IPS DF 6.9 (cell line): ENCODE measurements at regions not wholly inside any gene's neighbourhood (a gene's known extent, or its start where the extent isn't known, plus 50 kb on each side); places are given as distances from the start of the nearest gene placed in this dataset.

Experiments used
- DNase-seq: peaks from one replicate; pipeline ENCODE4 v3.0.0-alpha.2; 2013; ENCODE audit warnings: low read depth, low spot score
- H3K27ac ChIP-seq: one replicate; pipeline ENCODE4 v1.5.1; 2013; ENCODE audit warnings: low read length, control low read depth
- H3K27me3 ChIP-seq: 2 replicates; pipeline ENCODE4 v1.6.1; 2013; ENCODE audit warnings: mild to moderate bottlenecking, low read length; ENCODE audit not compliant: control insufficient read depth, insufficient read depth
- H3K36me3 ChIP-seq: 2 replicates; pipeline ENCODE4 v1.6.1; 2013; ENCODE audit warnings: low read length; ENCODE audit not compliant: control insufficient read depth, insufficient read depth
- H3K4me1 ChIP-seq: 2 replicates; pipeline ENCODE4 v1.6.1; 2013; ENCODE audit warnings: low read length; ENCODE audit not compliant: control insufficient read depth, insufficient read depth
- H3K4me3 ChIP-seq: 2 replicates; pipeline ENCODE4 v1.5.1; 2013; ENCODE audit warnings: mild to moderate bottlenecking, low read length
- H3K9me3 ChIP-seq: 2 replicates; pipeline ENCODE4 v1.6.1; 2013; ENCODE audit warnings: low read length, inconsistent platforms; ENCODE audit not compliant: control insufficient read depth, insufficient read depth
- WGBS: extraction: QIAGEN DNeasy Blood & Tissue Kit; methylation state at CpG from one replicate; pipeline ENCODE4 v1.1.7; 2013; ENCODE audit warnings: mixed read lengths, missing lambda C conversion rate; ENCODE audit not compliant: insufficient read length, insufficient coverage; 5-methylcytosine and 5-hydroxymethylcytosine counted together

- no peaks in the 10 kb centered on the region for H3K4me1 ChIP-seq
- H3K27me3 ChIP-seq: no peaks in the 10 kb centered on the region; the same call in 1 of the 2 replicates
- no CpG with 5 or more reads among the region's 3 CpGs for WGBS
- H3K36me3 ChIP-seq: no peaks in the 10 kb centered on the region
- H3K9me3 ChIP-seq: no peaks in the 10 kb centered on the region
- H3K27ac ChIP-seq: no peak overlapping the region
- H3K4me3 ChIP-seq: no peak overlapping the region
- no peak for DNase-seq
These were observed 392.6 kb upstream of the ATP5MC3 start for GRCh38 chr2:175574069-175574468.

DNA sequence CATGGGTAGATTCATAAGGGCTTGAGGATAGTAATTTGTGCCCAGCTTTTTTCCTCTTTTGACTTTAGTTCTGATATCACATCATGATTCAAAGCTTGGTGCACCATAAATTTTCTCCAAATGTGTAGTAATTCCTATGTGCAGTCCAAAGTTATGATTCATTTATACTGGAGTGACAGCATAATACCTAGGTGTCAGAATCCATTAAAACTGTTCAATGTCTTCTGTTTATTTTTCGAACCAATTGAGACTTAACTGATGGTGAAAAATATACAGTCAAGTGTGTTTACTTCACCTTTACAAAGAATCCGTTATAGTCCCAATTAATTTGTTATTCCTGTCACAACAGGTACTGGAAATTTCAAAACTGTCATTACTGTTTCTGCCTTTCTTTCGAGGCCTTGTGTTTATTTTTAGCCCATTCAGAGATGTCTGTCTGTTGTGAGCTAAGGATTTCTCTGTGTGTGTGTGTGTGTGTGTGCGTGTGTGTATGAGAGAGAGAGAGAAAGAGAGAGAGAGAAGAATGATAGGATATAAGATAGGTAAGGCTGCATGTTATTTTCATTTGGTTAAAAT is 389.7 kb upstream of the ATP5MC3 start:
- DNase-seq: no peak
- no peaks in the 10 kb centered on the region for H3K36me3 ChIP-seq
- H3K27me3 ChIP-seq: no peaks in the 10 kb centered on the region; the same call in 1 of the 2 replicates
- no peak overlapping the region for H3K27ac ChIP-seq
- H3K4me3 ChIP-seq: no peak overlapping the region
- whole genome bisulfite sequencing: 100% methylated on average over 1 of the region's 4 CpGs
- no peaks in the 10 kb centered on the region for H3K9me3 ChIP-seq
- no peaks in the 10 kb centered on the region for H3K4me1 ChIP-seq

DNA sequence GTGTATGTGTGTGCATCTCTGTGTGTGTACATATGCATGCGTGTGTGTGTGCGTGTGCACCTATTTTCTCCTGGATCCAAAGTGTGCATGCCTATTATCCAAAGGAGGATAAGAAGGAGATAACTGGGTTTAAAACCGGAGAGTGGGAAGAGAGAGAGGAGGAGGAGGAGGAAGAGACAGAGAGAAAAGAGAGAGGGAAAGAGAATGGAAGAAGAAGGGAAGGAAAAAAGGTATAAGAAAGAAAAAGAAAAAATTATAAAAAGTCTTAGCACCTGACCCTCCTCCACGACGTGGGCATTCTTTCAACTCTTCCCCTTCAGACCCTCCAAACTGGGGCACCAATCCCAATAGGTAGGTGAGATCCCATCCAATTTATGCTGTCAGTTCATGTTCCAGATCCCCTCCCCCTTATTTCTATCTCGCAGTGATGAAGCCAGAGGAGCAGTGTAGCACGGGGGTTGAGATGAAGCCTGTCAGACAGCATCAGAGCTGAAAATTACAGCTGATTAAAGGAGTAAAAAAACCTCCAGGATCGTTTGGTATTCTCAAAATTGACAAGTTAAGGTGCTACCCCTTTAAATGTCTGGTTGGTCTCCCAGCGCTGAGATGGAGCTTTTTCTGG is 386.7 kb upstream of the ATP5MC3 start:
- Histone ChIP-seq H3K4me1 (no peaks in the 10 kb centered on the region), H3K9me3 (no peaks in the 10 kb centered on the region), H3K27ac (no peak overlapping the region), H3K36me3 (no peaks in the 10 kb centered on the region), H3K27me3 (no peaks in the 10 kb centered on the region; the same call in 1 of the 2 replicates), H3K4me3 (no peak overlapping the region)
- no peak for DNase-seq
- no CpG with 5 or more reads among the region's 9 CpGs for WGBS

- Histone ChIP-seq H3K4me1 (no peaks in the 10 kb centered on the region), H3K27me3 (no peaks in the 10 kb centered on the region; the same call in 1 of the 2 replicates), H3K27ac (no peak overlapping the region), H3K4me3 (no peak overlapping the region), H3K9me3 (no peaks in the 10 kb centered on the region), H3K36me3 (no peaks in the 10 kb centered on the region)
- DNase-seq: no peak
- WGBS: no CpG with 5 or more reads among the region's 4 CpGs
These were observed 386.0 kb upstream of the ATP5MC3 start for GRCh38 chr2:175567435-175568061.

- Histone ChIP-seq H3K36me3 (no peaks in the 10 kb centered on the region), H3K27me3 (no peaks in the 10 kb centered on the region), H3K4me1 (no peaks in the 10 kb centered on the region), H3K27ac (no peak overlapping the region), H3K4me3 (no peak overlapping the region), H3K9me3 (no peaks in the 10 kb centered on the region)
- no CpG with 5 or more reads among the region's 5 CpGs for WGBS
- no peak for DNase-seq
These were observed 379.1 kb upstream of the ATP5MC3 start for GRCh38 chr2:175560521-175561169.

DNA sequence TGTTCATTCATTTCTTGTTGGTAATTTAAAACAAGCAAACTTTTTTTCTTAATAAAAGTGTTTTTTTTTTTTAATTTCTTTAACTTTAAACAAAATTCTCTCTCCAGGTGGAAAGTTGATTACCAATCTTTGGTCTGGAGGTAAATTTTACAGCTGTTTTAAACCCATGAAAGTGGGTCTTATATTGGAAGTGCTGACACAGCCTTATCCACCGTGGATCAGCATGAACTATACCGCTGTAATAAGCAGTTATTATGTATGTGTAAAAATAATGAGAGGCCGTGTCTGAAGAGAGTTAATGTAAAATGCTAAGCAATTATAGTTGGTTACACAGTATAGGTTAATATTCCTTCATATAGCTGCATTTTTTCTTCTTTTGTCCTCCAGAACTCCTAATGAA is 378.1 kb upstream of the ATP5MC3 start:
- no peaks in the 10 kb centered on the region for H3K36me3 ChIP-seq
- DNase-seq: no peak
- no peaks in the 10 kb centered on the region for H3K27me3 ChIP-seq
- no peaks in the 10 kb centered on the region for H3K9me3 ChIP-seq
- H3K27ac ChIP-seq: no peak overlapping the region
- H3K4me1 ChIP-seq: no peaks in the 10 kb centered on the region
- H3K4me3 ChIP-seq: no peak overlapping the region
- WGBS: no CpG with 5 or more reads among the region's 3 CpGs

DNA sequence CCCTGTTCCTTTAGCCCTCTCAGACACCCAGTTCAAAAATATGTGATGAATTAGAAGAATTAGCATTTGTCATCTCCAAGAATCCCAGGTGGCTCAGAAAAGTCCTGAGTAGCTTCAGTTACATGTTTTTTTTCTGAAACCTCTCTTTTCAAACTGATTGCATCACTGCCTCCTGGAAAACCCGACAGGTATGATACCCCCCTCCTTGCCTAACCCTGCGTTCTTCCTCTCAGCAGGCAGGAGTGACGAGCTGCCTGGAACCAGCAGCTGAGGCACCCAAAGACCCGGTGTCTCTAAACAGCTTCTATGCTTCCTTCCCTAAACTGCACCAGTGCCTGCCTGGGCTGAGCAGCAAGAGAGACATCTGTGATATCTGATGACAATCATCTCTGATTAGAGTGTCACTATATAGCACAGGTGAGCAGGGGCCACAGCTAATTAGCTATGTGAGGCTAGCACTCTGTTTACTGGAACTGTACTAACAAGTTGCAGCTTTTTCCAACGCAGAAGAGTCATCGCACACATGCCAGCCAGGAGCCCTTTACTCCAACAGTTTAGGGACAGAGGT is 376.4 kb upstream of the ATP5MC3 start:
- Histone ChIP-seq H3K9me3 (no peaks in the 10 kb centered on the region), H3K36me3 (no peaks in the 10 kb centered on the region), H3K4me3 (no peak overlapping the region), H3K27me3 (no peaks in the 10 kb centered on the region), H3K4me1 (no peaks in the 10 kb centered on the region), H3K27ac (no peak overlapping the region)
- no CpG with 5 or more reads among the region's 6 CpGs for WGBS
- DNase-seq: no peak

GRCh38 chr2:175553910-175554309 is 372.4 kb upstream of the ATP5MC3 start:
- no peak overlapping the region for H3K27ac ChIP-seq
- no peak for DNase-seq
- no peaks in the 10 kb centered on the region for H3K9me3 ChIP-seq
- no CpG with 5 or more reads among the region's 2 CpGs for WGBS
- no peak overlapping the region for H3K4me3 ChIP-seq
- no peaks in the 10 kb centered on the region for H3K36me3 ChIP-seq
- no peaks in the 10 kb centered on the region for H3K27me3 ChIP-seq
- H3K4me1 ChIP-seq: no peaks in the 10 kb centered on the region

DNA sequence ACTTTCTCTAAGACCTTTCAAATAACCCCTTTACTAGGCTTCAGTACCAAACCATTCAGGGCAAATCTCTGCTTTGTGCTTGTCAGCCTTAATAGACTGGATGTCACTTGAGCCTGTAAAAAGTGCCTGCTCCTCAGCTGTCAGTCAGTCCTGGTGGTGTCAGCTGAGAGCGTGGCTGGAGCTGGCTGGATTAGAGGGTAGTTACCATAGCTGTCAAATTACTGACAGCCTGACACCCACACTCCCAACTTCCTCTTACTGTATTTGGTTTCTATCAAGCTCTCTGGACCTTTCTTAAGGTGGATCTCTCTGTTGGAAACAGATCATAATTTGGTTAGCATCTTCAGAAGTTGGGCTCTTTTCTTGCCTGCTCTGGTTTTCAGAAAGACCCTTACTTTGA is 371.4 kb upstream of the ATP5MC3 start:
- no peaks in the 10 kb centered on the region for H3K27me3 ChIP-seq
- no peaks in the 10 kb centered on the region for H3K4me1 ChIP-seq
- H3K4me3 ChIP-seq: no peak overlapping the region
- no peaks in the 10 kb centered on the region for H3K36me3 ChIP-seq
- DNase-seq: no peak
- no CpG with 5 or more reads among the region's 1 CpG for WGBS
- no peak overlapping the region for H3K27ac ChIP-seq
- no peaks in the 10 kb centered on the region for H3K9me3 ChIP-seq

DNA sequence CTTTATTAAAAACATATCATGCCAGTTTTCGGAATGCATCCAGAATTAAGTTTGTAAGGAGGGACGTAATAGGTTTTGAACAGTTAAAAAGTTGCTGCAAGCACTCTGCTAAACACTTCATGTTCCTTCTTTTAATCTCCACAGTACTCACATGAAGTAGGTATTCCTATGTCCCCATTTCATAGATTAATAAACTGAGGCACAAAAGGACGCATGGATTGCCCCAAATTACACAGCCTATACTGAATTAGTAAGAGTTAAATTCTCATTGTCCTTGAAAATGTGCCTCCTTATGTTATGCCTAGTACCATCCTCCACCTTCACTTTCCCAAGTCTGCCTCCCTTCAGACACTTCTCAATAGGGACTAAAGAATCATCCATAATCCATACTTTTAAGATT is 358.9 kb upstream of the ATP5MC3 start:
- Histone ChIP-seq H3K27me3 (no peaks in the 10 kb centered on the region), H3K27ac (no peak overlapping the region), H3K4me1 (no peaks in the 10 kb centered on the region), H3K36me3 (no peaks in the 10 kb centered on the region), H3K4me3 (no peak overlapping the region), H3K9me3 (no peaks in the 10 kb centered on the region)
- DNase-seq: no peak
- WGBS: no CpG with 5 or more reads among the region's 3 CpGs
